DND-41 (cell line): ENCODE measurements at regions not wholly inside any gene's neighbourhood (a gene's known extent, or its start where the extent isn't known, plus 50 kb on each side); places are given as distances from the start of the nearest gene placed in this dataset.

Experiments
- ATAC-seq: fragments of 200-7000 bp; cut with Tn5 transposase; 3 replicates; pipeline ENCODE4 v1.9.1; 2021; ENCODE audit warnings: low read depth; ENCODE audit not compliant: insufficient read depth
- DNase-seq: peaks from one replicate; pipeline ENCODE4 v3.0.0-alpha.2; 2020
- H2AFZ ChIP-seq: 2 replicates; pipeline ENCODE4 v1.6.0; 2012; ENCODE audit warnings: low read depth, low read length
- H3K27ac ChIP-seq: 2 replicates; pipeline ENCODE4 v1.5.1; 2012; ENCODE audit warnings: low read length, inconsistent platforms
- H3K27me3 ChIP-seq: fragments of 200-600 bp; sonication (generic); 2 replicates; pipeline ENCODE4 v1.6.0; 2012; ENCODE audit warnings: low read length, mild to moderate bottlenecking, inconsistent platforms; ENCODE audit not compliant: insufficient read depth, poor library complexity
- H3K36me3 ChIP-seq: 2 replicates; pipeline ENCODE4 v1.5.1; 2012; ENCODE audit warnings: low read length, inconsistent platforms; ENCODE audit not compliant: insufficient read depth
- H3K4me1 ChIP-seq: 2 replicates; pipeline ENCODE4 v1.5.1; 2012; ENCODE audit warnings: mild to moderate bottlenecking, low read length; ENCODE audit not compliant: insufficient read depth
- H3K4me2 ChIP-seq: 2 replicates; pipeline ENCODE4 v1.6.0; 2012; ENCODE audit warnings: mild to moderate bottlenecking, moderate library complexity, low read length, inconsistent platforms; ENCODE audit not compliant: insufficient read depth
- H3K4me3 ChIP-seq, 2 experiments: fragments of 200-600 bp in 1 of 2; shearing (Covaris generic) in 1 of 2; 2 replicates each; pipeline ENCODE4 v1.5.1; 2012 to 2016; ENCODE audit warnings: inconsistent platforms in 2 of 2, low read length in 2 of 2, mild to moderate bottlenecking in 2 of 2, low read depth in 1 of 2, moderate library complexity in 1 of 2
- H3K79me2 ChIP-seq: 2 replicates; pipeline ENCODE4 v1.6.0; 2012; ENCODE audit warnings: low read length, inconsistent platforms; ENCODE audit not compliant: insufficient read depth
- H3K9ac ChIP-seq: 2 replicates; pipeline ENCODE4 v1.6.0; 2012; ENCODE audit warnings: low read depth, mild to moderate bottlenecking, inconsistent platforms, low read length, moderate library complexity
- H3K9me3 ChIP-seq: 2 replicates; pipeline ENCODE4 v1.5.1; 2012; ENCODE audit warnings: low read length, moderate library complexity, mild to moderate bottlenecking, inconsistent platforms; ENCODE audit not compliant: insufficient read depth, severe bottlenecking
- H4K20me1 ChIP-seq: 2 replicates; pipeline ENCODE4 v1.6.0; 2012; ENCODE audit warnings: low read length; ENCODE audit not compliant: insufficient read depth
- EZH2 ChIP-seq: IDR thresholded peaks from 3 replicates; pipeline ENCODE4 v1.6.1; 2012; ENCODE audit warnings: borderline replicate concordance, low read depth, mild to moderate bottlenecking, moderate library complexity, low read length, inconsistent platforms; ENCODE audit not compliant: severe bottlenecking
- TF ChIP-seq, protein P1 (sequence below): IDR thresholded peaks from 2 replicates; pipeline ENCODE4 v1.5.1; 2012; ENCODE audit warnings: borderline replicate concordance, low read length, moderate library complexity, mild to moderate bottlenecking; ENCODE audit not compliant: poor library complexity, severe bottlenecking; ENCODE audit errors: extremely low read depth

DNA sequence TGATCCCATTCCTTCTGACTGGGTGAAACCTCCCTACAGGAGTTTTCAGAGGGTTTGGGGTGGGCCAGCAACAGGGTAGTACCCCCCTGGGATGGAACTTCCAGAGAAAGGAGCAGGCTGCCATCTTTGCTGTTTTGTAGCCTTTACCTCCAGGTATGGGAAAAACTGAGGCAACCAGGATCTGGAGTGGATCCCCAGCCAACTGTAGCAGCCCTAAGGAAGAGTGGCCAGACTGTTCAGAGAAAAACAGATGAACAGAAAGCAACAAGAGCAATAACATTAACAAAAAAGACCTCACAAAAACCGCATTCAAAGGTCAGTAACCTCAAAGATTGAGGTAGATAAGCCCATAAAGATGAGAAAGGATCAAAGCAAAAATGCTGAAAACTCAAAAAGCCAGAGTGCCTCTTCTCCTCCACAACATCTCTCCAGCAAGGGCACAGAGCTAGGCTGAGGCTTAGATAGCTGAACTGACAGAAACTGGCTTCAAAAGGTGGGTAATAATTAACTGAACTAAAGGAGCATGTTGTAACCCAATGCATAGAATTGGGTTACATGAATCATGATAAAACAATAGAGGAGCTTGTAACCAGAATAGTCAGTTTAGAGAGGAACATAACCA is 1288.6 kb upstream of the CNTN5 start:
- Histone ChIP-seq H3K4me3 (no peak overlapping the region), H2AFZ (no peak overlapping the region), H3K9ac (no peak overlapping the region), H3K27ac (no peak overlapping the region), H3K27me3 (no peaks in the 10 kb centered on the region), H3K9me3 (no peaks in the 10 kb centered on the region), H3K4me2 (no peak overlapping the region), H3K36me3 (no peaks in the 10 kb centered on the region), H4K20me1 (no peaks in the 10 kb centered on the region), H3K79me2 (no peaks in the 10 kb centered on the region), H3K4me1 (no peaks in the 10 kb centered on the region)
- TF ChIP-seq, protein P1, sequence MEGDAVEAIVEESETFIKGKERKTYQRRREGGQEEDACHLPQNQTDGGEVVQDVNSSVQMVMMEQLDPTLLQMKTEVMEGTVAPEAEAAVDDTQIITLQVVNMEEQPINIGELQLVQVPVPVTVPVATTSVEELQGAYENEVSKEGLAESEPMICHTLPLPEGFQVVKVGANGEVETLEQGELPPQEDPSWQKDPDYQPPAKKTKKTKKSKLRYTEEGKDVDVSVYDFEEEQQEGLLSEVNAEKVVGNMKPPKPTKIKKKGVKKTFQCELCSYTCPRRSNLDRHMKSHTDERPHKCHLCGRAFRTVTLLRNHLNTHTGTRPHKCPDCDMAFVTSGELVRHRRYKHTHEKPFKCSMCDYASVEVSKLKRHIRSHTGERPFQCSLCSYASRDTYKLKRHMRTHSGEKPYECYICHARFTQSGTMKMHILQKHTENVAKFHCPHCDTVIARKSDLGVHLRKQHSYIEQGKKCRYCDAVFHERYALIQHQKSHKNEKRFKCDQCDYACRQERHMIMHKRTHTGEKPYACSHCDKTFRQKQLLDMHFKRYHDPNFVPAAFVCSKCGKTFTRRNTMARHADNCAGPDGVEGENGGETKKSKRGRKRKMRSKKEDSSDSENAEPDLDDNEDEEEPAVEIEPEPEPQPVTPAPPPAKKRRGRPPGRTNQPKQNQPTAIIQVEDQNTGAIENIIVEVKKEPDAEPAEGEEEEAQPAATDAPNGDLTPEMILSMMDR: no peak
- TF ChIP-seq EZH2: no peak
- no peak for ATAC-seq
- no peak for DNase-seq

DNA sequence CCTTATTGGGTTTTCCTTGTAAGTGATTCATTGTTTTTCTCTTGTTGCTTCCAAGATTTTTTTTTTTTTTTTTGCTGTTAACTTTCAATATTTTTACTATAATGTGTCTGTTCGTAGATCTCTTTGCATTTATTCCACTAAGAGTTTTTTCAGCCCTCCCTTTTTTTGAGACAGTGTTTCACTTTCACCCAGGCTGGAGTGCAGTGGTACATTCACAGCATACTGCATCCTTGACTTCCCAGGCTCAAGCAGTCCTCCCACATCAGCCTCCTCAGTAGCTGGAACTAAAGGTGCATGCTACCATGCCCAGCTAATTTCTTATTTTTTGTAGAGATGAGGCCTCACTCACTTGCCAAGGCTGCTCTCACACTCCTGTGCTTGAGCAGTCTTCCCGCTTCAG is 1282.0 kb upstream of the CNTN5 start:
- ATAC-seq (no peak), DNase-seq (no peak)
- no peaks in the 10 kb centered on the region for H3K27me3 ChIP-seq
- no peaks in the 10 kb centered on the region for H3K79me2 ChIP-seq
- no peak for TF ChIP-seq EZH2
- TF ChIP-seq, protein P1: no peak
- no peak overlapping the region for H3K4me2 ChIP-seq
- H2AFZ ChIP-seq: no peak overlapping the region
- H3K27ac ChIP-seq: no peak overlapping the region
- no peaks in the 10 kb centered on the region for H3K9me3 ChIP-seq
- H4K20me1 ChIP-seq: no peaks in the 10 kb centered on the region
- H3K4me1 ChIP-seq: no peaks in the 10 kb centered on the region
- H3K9ac ChIP-seq: no peak overlapping the region
- no peaks in the 10 kb centered on the region for H3K36me3 ChIP-seq
- H3K4me3 ChIP-seq: no peak overlapping the region

DNA sequence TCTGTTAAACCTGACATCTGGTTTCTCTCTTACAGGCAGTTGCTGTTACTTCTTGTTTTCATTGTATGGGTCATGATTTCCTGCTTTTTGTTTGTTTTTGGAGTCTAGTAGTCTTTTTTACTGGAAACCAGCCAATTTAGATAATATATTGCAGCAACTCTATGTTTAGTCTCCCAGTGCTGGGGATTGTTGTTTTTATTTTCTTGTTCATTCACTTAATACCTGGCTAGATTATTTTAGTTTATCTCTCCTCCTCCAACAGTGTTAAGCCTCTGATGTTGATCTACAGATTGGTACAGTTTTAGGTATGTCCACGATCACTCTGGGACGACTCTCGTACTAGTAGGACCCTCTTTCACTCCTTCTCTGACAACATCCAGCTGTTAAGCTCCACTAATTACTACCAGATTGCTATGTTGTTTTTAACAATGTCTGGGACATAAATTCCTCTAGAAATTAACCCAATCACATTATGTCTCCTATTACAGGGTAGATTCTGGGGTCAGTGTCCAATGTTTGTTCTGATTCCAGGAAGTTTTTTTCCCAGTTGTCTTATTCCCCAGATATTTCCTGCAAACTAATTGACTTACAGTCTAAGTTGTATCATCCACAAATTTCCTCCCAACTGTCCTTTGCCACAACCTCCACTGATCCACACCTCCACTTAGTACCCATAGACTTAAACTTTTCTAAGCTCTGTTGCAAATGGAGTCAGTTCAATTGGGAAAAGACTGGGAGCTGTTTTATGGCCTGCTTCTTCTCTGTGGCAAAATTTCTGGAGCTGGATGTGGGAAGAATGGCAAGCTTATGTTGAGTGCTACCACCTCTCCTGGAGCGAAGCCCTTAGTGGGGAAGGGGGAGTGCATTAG is 1280.6 kb upstream of the CNTN5 start:
- Histone ChIP-seq H3K79me2 (no peaks in the 10 kb centered on the region), H3K4me1 (no peaks in the 10 kb centered on the region), H4K20me1 (no peaks in the 10 kb centered on the region), H3K27ac (no peak overlapping the region), H3K36me3 (no peaks in the 10 kb centered on the region), H3K9ac (no peak overlapping the region), H2AFZ (no peak overlapping the region), H3K4me3 (no peak overlapping the region), H3K9me3 (no peaks in the 10 kb centered on the region), H3K4me2 (no peak overlapping the region), H3K27me3 (no peaks in the 10 kb centered on the region)
- ATAC-seq: no peak
- TF ChIP-seq, protein P1: no peak
- no peak for TF ChIP-seq EZH2
- DNase-seq: no peak
